NCI-H526 (cell line): ENCODE measurements at regions not wholly inside any gene's neighbourhood (a gene's known extent, or its start where the extent isn't known, plus 50 kb on each side); places are given as distances from the start of the nearest gene placed in this dataset.
"Not testable (repeated sequence)": the region's sequence is repeated elsewhere in the genome, so short reads cannot be mapped to it uniquely, and the experiment has no call there.

ENCODE experiments used
- DNase-seq, 2 experiments: peaks; one replicate each; lab custom pipeline; 2025; lab: John Stamatoyannopoulos, UW

DNA sequence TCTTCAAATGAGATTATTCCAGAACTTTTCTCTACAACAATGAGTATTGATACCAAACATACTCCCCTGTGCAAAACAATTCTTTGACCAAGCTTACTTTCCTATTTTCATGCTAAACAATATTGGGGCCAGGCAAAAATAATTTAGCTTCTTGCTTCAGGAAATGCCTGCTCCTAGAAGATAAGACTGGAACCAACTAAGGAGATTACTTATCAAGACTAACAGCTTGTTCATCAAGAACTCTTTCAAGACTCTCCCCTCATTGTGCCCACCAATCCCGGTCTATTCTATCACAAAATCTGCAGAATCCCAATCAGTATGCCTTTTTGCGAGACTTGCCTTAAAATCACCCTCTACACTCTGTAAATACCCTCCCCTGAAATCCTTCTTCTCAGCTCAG, 536.6 kb downstream of the RWDD3 start:
- no peak for DNase-seq

DNA sequence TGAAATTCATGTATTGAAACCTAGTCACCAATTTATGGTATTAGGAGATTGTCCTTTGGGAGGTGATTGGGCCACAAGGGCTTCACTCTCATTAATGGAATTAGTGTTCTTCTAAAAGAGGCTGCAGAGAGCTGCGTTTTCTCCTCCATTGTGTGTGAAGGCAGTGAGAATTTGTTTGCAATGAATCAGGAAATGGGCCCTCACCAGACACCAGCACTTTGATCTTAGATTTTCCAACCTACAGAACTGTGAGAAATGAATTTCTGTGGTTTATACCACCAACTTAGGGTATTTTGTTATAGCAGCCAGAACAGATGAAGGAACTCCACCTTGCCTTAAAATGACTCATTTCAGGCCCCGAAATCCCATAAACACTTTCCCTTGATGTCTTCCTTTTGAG, 544.2 kb downstream of the RWDD3 start:
- DNase-seq, result no peak

DNA sequence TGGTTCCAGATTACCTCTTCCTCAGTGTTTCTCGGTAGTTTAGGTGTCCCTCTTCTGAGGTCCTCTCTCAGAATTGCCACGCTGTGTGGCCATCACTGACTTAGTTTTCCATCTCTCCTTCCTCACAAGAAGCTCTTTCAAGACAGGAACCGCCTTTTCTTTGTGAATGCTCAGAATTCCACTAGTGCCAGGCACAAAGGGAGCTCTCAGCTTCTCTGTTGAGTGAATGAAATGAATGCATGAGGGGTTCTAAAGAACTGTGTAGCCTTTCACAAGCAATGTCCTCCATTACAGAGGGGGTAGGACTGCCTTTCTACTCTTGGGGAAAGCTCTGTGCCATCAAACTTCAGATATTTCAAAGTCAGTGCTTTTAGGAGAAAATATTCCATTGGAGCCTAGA, 546.8 kb downstream of the RWDD3 start:
- DNase-seq, result no peak

DNA sequence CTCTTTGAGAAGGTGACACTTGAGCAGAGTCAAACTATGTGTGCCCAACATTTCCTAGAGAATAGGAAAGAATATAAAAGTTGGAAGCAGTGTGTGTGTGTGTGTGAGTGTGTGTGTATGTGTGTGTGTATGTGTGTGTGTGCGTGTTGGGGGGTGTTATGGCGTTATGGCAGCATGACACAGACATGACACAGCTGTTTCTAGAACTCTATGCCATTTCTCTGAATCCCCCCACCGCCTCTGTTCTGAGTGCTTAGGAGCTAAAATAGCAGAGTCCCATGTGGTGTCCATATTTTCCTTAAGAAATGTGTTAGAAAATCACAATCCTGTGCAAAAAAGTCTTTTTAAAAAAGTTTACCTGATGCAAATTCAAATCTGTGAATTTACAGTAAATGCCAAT, 556.1 kb downstream of the RWDD3 start:
- no peak for DNase-seq

DNA sequence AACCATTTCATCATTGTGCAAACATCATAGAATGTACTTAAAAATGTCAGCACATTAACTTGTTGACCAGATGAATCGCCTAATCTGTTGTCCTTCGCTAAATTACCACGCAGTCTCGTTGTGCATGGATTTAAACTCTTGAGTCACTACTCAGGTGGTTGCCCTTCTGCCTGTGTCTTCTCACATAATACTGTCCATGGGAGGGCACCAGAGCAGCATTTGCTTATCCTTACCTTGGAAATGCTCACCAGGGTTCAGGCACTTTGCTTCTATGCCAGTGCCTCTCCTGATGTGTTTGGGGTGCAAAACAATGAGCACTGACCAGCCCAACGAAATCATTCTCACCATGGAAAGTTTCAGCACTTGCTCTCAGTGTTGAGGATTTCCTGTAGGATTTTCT, 559.9 kb downstream of the RWDD3 start:
- peak in 1 of 2 experiments; percentile 60 for DNase-seq

DNA sequence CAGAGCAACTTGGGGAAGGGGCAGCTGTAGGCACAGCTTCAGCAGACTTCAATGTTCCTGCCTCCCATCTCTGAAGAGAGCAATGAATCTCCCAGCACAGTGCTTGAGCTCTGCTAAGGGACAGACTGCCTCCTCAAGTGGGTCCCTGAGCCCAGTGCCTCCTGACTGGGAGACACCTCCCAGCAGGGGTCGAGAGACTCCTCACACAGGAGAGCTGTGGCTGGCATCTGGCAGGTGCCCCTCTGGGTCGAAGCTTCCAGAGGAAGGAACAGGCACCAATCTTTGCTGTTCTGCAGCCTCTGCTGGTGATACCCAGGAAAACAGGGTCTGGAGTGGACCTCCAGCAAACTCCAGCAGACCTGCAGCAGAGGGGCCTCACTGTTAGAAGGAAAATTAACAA, 563.8 kb downstream of the RWDD3 start:
- not testable (repeated sequence) for DNase-seq

DNA sequence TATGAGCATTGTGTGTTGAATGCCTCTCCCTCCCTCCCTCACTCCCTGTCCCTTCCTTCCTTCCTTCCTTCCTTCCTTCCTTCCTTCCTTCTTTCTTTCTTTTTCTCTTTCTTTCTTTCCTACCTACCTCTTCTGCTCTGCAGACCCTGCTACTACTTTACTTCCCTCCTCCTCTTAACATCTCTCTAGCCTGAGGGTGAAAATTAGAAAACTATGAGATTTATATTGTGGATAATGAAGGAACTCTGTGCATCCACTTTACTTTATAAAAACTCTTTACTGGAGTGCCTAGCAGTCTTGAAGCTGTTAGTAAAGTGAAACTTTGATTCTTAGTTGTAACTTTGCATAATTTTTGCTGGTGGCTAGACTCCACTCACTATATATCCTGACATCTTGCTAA, 572.2 kb downstream of the RWDD3 start:
- no peak for DNase-seq

DNA sequence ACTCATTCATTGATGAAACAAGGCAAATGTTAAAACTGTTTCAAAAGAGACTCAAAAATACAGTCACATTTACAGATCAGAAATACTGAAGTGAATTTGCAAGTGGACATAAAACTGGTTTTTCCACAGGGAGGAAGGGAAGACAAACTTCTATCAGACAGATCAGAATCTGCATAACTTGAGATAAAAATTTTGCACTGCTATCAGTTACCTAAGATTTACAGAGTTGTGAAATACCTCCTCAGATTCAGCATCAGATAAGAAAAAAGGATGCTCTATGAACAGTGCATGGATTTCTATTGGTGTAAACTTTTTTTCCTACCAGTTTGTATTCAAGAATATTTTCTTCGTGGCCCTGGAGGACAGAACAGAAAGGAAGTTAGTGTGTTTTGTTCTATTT, 575.4 kb downstream of the RWDD3 start:
- DNase-seq, result no peak

DNA sequence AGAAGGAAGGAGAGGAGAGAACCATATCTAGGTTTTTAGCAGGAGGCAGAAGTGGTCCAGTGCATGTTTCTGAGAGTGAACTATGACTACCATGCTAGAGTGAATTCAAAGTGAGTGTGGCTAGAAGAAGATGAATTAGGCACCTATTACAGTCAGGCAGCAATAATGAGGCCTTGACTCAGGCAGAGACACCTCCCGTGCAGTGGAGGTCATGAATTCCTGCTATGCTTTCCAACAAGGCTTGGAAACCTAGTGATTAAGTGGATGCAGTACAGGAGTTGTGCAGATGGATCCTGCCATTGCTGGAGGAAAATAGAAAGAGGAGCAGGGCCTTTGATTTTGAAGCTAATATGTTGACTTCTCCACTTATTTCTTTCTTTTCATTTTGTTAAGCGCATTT, 581.5 kb downstream of the RWDD3 start:
- DNase-seq, result no peak

DNA sequence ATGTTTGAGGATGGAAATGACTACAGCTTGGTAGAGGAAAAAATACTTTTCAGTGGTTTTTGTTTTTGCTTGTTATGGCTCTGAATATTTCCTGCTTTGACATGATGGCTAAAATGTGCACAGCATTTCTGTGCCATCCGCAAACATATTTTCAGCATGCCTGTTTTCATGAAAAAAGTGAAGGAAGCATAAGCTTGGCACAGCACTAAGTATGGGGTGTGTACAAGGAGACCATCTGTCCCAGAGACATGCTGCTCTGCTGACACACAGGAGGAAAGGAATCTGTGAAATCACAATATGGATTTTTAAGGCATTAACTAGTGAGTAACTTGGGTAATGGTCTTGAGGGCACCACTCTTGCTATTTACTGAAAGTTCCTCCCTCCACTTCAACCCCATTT, 595.5 kb downstream of the RWDD3 start:
- no peak for DNase-seq

DNA sequence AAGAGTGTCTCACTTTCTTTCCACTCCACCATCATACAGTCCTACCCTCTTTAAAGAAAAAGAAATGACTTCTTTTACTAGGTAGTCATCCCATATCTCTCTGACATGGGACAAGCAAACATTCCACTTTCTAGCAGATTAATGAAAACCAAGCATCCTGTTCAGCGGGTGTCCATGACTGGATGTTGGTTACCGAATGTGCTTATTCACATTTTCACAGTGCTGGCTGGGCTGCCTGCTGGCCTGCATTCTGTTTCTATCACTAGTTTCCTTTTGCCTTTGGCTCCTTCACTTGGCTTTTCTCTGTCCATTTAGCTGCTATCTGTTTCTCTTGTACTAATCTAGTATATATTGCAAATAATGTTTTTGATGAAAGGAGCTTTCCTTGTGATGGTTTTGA, 598.4 kb downstream of the RWDD3 start:
- no peak for DNase-seq

DNA sequence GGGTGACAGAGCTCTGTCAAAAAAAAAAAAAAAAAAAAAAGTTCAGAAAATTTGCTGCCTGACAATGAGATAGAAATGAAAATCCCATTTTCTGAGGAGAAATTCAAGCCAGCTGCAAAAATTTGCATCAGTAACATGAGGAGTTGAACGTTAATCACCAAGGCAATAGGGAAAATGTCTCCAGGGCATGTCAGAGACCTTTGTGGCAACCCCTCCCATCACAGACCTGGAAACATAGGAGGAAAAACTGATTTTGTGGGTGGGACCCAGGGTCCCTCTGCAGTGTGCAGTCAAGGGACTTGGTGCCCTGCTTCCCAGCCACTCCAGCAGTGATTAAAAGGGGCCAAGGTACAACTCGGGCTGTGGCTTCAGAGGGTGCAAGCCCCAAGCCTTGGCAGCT, 615.4 kb downstream of the RWDD3 start:
- DNase-seq, result peak in 1 of 2 experiments; percentile 56

DNA sequence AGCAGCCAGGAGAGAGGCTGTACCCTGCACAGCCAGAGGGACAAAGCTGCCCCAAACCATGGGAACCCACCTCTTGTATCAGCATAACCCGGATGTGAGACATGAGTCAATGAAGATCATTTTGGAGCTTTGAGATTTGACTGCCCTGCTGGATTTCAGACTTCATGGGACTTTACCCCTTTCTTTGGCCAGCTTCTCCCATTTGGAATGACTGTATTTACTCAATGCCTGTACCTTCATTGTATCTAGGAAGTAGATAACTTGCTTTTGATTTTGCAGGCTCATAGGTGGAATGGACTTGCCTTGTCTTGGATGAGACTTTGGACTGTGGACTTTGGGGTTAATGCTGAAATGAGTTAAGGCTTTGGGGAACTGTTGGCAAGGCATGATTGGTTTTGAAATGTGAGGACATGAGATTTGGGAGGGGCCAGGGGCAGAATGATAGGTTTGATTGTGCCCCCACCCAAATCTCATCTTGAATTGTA, 616.2 kb downstream of the RWDD3 start:
- DNase-seq, result no peak

DNA sequence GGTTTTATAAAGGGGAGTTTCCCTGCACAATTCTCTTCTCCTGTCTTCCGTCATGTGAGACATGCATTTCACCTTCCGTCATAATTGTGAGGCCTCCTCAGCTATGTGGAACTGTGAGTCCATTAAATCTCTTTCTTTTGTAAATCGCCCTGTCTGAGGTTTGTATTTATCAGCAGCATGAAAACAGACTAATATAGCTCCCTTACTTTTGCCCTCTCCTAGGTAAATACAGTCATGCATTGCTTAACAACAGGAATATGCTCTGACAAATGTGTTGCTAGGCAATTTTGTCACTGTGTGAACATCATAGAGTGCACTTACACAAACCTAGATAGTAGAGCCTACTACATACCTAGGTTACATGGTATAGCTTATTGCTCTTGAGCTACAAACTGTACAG, 616.8 kb downstream of the RWDD3 start:
- peak in 1 of 2 experiments; percentile 30 for DNase-seq

DNA sequence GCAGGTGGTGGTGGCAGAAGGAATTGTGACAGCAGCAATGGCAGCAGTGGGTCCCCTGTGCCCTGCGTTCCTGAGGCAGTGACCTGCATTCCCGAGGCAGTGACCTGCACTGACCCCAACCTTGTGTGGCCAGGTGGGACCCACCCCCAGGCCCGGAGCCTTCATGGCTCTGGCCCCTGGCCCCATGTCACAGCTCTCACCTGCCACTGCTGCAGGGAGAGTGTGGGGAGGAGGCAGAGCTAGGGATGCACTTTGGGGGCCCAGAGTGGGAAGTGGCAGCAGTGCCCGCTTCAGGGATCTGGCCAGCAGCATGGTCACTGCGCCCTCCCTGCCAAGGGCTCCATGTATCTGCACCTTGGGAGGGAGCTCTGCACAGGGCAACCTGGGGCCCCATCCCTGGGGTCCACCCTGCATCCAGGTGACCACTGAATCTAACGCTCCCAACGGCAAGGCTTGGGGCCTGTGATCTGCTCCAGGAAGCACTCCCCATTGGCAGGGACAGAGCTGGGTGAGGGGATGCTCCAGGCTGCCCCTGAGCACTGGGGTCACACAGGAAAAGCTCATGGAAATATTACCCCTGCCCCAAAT, 618.6 kb downstream of the RWDD3 start:
- no peak for DNase-seq

DNA sequence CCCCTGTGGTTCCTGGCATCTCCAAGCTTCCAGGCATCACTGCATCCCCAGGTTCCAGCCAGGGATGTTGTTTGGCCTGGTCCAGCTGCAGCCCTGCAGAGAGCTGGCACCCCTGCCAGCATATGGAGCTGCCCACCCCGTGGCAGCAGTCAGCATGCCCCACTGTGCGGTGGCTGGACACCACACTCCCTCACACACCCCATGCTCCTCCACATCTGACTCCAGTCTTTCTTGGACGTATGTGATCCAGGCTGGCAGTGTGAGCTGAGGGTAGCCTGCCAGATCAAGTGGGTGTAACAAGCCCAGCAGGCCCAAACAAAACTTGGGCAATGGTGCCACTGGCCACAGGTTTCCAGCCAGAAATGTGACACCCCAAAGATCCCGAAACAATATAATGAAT, 620.4 kb downstream of the RWDD3 start:
- no peak for DNase-seq

DNA sequence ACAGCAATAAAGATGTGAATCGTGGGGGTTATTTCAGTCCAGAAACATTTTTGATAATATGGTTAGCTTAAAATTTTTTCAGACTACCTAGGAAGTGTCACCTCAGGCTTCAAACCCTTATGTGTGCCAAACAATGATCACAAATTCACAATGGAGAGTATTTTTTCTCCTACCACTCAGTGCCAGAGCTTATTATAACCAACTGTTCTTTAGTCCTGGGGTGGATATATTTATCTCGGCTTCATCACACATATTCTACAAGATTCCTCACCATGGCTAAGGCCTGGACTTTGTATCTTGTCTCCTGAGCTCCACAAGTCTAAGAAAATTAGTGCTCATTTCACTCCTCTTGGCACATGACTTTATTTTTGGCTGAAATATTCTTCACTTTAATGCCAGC, 629.1 kb downstream of the RWDD3 start:
- no peak for DNase-seq

DNA sequence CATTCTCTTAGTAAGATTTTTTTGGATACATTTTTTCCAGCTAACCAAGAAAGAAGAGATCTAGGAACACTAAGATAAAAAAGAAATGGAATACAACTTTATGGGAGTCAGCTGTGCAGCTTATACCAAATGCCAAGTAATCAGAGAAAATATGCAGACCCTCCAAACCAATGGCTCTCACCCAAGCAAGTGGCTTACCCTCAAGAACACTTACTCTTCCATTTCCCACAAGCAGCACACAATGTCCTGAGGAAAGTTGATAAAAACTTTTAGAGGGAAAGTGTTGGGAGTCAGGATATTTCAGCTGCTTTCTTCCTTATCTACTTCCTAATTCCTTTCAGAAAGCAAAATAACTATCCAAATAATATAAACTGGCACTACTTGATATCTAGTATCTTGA, 631.8 kb downstream of the RWDD3 start:
- no peak for DNase-seq

DNA sequence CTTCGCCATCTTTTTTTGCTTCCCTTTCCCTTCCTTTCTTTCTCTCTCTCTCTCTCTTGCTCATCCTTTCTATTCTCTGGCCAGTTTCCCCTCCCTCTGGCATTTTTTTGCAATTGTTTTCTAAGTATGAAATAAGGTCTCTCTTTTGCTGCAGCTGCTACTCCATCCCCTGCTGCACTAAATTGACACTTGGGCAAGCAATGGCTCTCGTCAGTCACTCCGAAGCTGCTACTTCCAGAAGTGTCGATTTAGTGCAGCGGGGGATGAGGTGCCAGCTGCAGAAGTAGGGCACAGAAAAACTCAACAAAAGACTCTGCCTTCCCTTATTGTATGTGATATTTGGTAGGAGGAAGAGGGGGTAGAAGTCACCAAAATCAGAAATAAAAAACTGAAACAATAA, 642.3 kb downstream of the RWDD3 start:
- DNase-seq, result no peak

DNA sequence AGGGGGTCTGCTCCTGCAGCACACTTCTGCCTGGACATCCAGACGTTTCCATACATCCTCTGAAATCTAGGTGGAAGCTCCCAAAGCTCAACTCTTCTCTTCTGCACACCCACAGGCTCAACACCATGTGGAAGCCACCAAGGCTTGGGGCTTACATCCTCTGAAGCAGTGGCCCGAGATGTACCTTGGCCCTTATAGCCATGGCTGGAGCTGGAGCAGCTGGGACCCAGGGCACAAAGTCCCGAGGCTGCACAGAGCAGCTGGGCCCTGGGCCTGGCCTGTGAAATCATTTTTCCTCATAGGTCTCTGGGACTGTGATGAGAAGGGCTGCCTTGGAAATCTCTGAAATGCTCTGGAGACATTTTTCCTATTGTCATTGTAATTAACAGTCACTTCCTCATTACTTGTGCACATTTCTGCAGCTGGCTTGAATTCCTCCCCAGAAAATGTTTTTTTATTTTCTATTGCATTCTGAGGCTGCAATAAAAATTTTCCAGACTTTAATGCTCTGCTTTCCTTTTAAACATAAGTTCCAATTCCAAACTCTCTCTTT, 645.6 kb downstream of the RWDD3 start:
- no peak for DNase-seq

DNA sequence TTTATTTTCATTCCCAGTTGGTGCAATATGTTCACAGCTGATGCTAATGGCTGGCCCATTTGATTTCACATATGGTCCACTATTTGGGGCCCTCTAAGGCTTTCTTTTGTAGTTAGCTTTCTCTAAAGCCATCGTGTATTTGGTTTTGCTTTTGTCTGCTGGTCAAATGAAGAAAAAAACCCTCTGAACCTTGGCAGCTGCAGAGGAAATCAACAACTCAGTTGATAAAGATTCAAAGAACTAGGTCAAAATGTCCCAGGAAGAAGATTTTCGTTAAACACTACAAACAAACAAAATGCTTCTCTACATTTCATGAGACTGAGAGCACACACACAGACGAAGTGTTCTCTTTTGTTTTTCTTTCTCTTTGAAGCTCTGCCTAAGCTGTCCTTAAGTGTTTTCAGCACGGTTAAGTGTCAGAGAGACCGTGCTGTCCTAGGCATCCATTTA, 655.0 kb downstream of the RWDD3 start:
- DNase-seq, result no peak

DNA sequence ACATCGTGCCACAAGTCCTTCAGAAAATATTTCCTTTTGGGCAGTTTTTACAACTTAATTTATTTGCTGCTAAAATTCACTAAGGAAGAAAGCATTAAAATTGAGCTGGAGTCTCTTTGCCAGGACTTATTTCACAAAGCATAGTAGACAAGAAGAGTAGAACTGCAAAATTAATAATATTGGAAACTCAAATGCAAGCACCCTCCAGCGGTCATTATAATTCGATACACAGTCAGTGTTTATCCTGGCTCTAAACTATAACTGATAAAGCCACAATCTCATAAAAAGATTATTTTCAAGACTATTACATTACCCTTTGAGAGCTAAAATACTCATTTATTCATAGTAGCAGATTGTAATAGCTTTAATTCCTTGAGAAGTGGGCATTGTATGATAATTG, 655.4 kb downstream of the RWDD3 start:
- no peak for DNase-seq

DNA sequence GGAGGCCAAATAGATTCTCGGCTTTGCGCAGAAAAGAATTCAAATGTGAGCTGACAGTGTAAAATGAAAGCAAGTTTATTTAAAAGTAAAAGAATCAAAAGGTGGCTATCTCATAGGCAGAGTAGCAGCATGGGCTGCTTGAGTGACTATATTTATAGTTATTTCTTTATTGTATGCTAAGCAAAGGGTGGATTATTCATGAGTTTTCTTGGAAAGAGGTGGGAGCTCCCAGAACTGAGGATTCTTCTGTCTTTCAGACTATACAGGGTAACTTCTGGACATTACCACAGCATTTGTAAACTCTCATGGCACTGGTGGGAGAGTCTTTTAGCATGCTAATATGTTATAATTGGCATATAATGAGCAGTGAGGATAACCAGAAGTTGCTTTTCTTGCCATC, 659.9 kb downstream of the RWDD3 start:
- DNase-seq, result no peak

DNA sequence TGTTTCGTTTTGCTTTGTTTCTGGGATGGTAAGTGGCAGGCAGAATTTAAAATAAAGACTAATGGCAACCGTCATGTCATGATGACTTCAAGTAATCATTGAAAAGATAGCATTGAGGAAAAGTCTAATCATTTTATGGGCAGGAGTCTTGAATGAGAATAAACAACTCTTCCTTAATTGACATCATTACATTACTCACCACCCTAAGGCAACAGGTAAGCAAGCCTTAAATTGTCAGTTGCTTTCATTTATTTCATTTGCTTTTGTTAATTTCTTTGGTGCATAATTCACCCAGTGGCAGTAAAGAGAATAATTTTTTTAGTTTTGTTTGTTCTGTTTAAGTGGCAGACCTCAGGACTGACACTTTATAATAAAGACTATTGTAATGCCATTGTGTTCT, 669.0 kb downstream of the RWDD3 start:
- no peak for DNase-seq
